Hepatocyte (in vitro differentiated cells): ENCODE measurements at regions not wholly inside any gene's neighbourhood (a gene's known extent, or its start where the extent isn't known, plus 50 kb on each side); places are given as distances from the start of the nearest gene placed in this dataset.

Experiments
- DNase-seq: peaks from one replicate; pipeline ENCODE4 v3.0.0-alpha.2; 2016; ENCODE audit warnings: low spot score
- H2AFZ ChIP-seq: fragments of 200-600 bp; sonication (generic); 2 replicates; pipeline ENCODE4 v1.6.0; 2016; ENCODE audit warnings: antibody characterized with exemption, mild to moderate bottlenecking
- H3K27ac ChIP-seq: fragments of 200-600 bp; sonication (generic); 2 replicates; pipeline ENCODE4 v1.5.1; 2016; ENCODE audit warnings: mild to moderate bottlenecking
- H3K27me3 ChIP-seq: fragments of 200-600 bp; sonication (generic); 2 replicates; pipeline ENCODE4 v1.6.1; 2016
- H3K36me3 ChIP-seq: fragments of 200-600 bp; sonication (generic); replicated peaks from 2 replicates; pipeline ENCODE4 v1.5.1; 2016; ENCODE audit warnings: low read depth; ENCODE audit not compliant: insufficient read depth
- H3K4me1 ChIP-seq: fragments of 200-600 bp; sonication (generic); 2 replicates; pipeline ENCODE4 v1.5.1; 2016; ENCODE audit warnings: mild to moderate bottlenecking, moderate library complexity; ENCODE audit not compliant: insufficient read depth
- H3K4me2 ChIP-seq: fragments of 200-600 bp; sonication (generic); 2 replicates; pipeline ENCODE4 v1.6.0; 2016
- H3K4me3 ChIP-seq: fragments of 200-600 bp; sonication (generic); 2 replicates; pipeline ENCODE4 v1.5.1; 2016; ENCODE audit warnings: mild to moderate bottlenecking
- H3K79me2 ChIP-seq: fragments of 200-600 bp; sonication (generic); 2 replicates; pipeline ENCODE4 v1.6.0; 2017; ENCODE audit warnings: mild to moderate bottlenecking
- H3K9me2 ChIP-seq: fragments of 200-600 bp; sonication (generic); replicated peaks from 2 replicates; pipeline ENCODE4 v1.6.0; 2017; ENCODE audit warnings: mild to moderate bottlenecking; ENCODE audit not compliant: insufficient read depth
- H3K9me3 ChIP-seq: fragments of 200-600 bp; sonication (generic); 2 replicates; pipeline ENCODE4 v1.5.1; 2016; ENCODE audit warnings: low read depth, mild to moderate bottlenecking
- H4K20me1 ChIP-seq: fragments of 200-600 bp; sonication (generic); 2 replicates; pipeline ENCODE4 v1.6.0; 2016; ENCODE audit warnings: mild to moderate bottlenecking; ENCODE audit not compliant: insufficient read depth, poor library complexity, severe bottlenecking
- EZH2 ChIP-seq: fragments of 200-600 bp; sonication (generic); IDR thresholded peaks from 2 replicates; pipeline ENCODE4 v1.6.1; 2016; ENCODE audit warnings: antibody characterized with exemption, mild to moderate bottlenecking, borderline replicate concordance
- EZH2phosphoT487 ChIP-seq: fragments of 200-600 bp; sonication (generic); IDR thresholded peaks from one replicate; pipeline ENCODE4 v1.6.1; 2018; ENCODE audit warnings: antibody characterized with exemption, mild to moderate bottlenecking, low read depth, moderate library complexity; ENCODE audit not compliant: unreplicated experiment, severe bottlenecking
- WGBS: methylation state at CpG from one replicate; pipeline ENCODE4 v1.1.6; 2016; ENCODE audit warnings: low lambda C conversion rate; ENCODE audit errors: missing lambda C conversion rate; 5-methylcytosine and 5-hydroxymethylcytosine counted together
- TF ChIP-seq, protein P1 (sequence below): fragments of 200-600 bp; sonication (generic); IDR thresholded peaks from 2 replicates; pipeline ENCODE4 v1.5.1; 2016; ENCODE audit warnings: antibody characterized with exemption, mild to moderate bottlenecking; ENCODE audit not compliant: poor library complexity

DNA sequence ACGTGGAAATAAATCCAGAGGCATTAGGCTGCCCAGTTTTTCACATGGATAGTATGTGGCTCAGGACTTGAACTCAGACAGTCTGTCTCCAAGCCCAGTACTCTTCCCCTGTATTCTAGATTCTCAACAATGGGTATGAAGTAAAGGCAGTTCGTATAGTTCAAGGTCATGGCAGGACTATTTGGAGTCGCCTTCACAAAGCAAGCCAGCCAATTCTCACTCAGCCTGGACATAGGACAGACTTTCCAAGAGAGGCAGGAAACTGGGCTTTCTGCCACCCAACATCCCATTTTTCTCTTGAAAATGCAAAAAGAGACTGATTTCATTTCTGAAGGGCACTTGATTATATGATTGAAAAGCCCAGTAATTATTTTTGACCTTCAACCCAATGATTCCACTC lies 111.0 kb downstream of the EDN1 start:
- no peaks in the 10 kb centered on the region for H3K4me1 ChIP-seq
- H3K9me3 ChIP-seq, result no peaks in the 10 kb centered on the region
- H3K27ac ChIP-seq, result no peak overlapping the region
- no peaks in the 10 kb centered on the region for H3K27me3 ChIP-seq
- 84% methylated on average over 3 of the region's 3 CpGs for WGBS
- TF ChIP-seq, protein P1, sequence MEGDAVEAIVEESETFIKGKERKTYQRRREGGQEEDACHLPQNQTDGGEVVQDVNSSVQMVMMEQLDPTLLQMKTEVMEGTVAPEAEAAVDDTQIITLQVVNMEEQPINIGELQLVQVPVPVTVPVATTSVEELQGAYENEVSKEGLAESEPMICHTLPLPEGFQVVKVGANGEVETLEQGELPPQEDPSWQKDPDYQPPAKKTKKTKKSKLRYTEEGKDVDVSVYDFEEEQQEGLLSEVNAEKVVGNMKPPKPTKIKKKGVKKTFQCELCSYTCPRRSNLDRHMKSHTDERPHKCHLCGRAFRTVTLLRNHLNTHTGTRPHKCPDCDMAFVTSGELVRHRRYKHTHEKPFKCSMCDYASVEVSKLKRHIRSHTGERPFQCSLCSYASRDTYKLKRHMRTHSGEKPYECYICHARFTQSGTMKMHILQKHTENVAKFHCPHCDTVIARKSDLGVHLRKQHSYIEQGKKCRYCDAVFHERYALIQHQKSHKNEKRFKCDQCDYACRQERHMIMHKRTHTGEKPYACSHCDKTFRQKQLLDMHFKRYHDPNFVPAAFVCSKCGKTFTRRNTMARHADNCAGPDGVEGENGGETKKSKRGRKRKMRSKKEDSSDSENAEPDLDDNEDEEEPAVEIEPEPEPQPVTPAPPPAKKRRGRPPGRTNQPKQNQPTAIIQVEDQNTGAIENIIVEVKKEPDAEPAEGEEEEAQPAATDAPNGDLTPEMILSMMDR, result no peak
- no peak for TF ChIP-seq EZH2
- TF ChIP-seq EZH2phosphoT487, result no peak
- no peak for DNase-seq
- no peak overlapping the region for H3K4me2 ChIP-seq
- H2AFZ ChIP-seq, result no peak overlapping the region
- no peaks in the 10 kb centered on the region for H3K9me2 ChIP-seq
- no peaks in the 10 kb centered on the region for H3K79me2 ChIP-seq
- H3K36me3 ChIP-seq, result no peaks in the 10 kb centered on the region
- no peaks in the 10 kb centered on the region for H4K20me1 ChIP-seq
- H3K4me3 ChIP-seq, result no peak overlapping the region

DNA sequence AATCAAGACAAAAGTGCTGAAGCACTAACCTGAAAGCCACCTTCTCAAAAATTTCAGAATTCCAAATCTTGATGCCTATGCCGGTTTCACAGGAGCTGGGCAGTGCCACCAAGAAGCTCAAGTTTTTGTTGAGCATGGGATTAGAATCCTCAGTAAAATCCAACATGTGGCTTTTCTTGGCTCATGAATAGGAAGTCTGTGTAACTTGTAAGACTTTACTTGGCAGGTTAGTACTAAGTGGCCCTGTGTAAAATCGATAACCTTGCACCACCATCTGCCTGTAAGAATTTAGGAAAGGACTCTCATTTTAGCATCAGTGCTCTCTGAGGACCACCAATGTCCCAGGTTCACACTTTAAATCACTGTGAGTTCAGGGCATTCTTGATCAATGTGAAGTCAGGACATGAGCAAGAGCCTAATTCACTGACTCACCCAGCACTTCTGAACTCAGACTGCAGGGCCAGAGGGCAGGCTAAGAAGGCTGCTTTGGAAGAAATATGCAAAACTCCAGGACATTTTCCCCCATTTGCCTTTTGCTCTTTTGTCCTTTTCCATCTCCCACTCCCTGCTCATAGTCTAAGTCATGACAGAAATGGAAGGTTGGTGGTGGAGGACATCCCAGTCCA lies 113.2 kb downstream of the EDN1 start:
- H3K79me2 ChIP-seq, result no peaks in the 10 kb centered on the region
- H3K4me2 ChIP-seq, result no peak overlapping the region
- no peak overlapping the region for H3K27ac ChIP-seq
- H3K4me3 ChIP-seq, result no peak overlapping the region
- H3K27me3 ChIP-seq, result no peaks in the 10 kb centered on the region
- H3K36me3 ChIP-seq, result no peaks in the 10 kb centered on the region
- DNase-seq, result no peak
- TF ChIP-seq, protein P1, result no peak
- TF ChIP-seq EZH2 (no peak), EZH2phosphoT487 (no peak)
- no peak overlapping the region for H2AFZ ChIP-seq
- no peaks in the 10 kb centered on the region for H3K4me1 ChIP-seq
- no peaks in the 10 kb centered on the region for H4K20me1 ChIP-seq
- WGBS, result 95% methylated on average over 2 of the region's 2 CpGs
- H3K9me3 ChIP-seq, result no peaks in the 10 kb centered on the region
- no peaks in the 10 kb centered on the region for H3K9me2 ChIP-seq

DNA sequence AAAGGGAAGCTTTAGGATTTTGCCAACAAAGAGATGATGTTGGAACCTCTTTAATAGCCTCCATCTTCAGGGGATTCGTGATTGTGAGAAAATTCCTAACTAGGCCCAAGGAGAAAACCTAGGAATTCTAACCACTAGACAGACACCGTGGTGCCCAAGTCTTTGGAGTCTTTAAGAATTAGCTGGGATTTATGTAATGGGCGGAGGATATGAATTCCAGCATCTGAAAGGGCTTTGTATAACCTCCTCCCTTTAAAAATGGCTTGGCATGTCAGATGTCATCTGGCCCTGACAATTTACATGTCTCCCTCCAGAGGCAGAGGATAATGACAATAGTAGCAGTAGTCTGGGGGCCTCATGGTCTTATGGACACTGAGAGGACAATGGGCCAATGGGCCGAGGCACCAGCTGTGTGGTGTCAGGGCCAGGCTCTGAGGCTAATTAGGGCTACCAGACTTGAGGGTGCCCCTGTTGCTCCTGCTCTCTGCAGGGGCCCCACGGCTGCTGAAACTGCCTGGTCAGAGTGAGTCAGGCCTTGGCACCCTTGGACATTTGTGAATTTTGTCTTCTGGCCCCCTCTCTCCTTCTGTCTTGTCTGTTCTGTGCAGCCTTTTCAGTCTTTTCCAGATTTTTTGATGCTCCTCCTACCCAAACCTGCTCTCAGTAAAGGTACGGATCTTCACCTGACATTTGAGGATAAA lies 113.9 kb downstream of the EDN1 start:
- no peak overlapping the region for H2AFZ ChIP-seq
- no peak overlapping the region for H3K4me2 ChIP-seq
- DNase-seq, result no peak
- H3K4me3 ChIP-seq, result no peak overlapping the region
- H3K9me3 ChIP-seq, result no peaks in the 10 kb centered on the region
- H3K36me3 ChIP-seq, result no peaks in the 10 kb centered on the region
- H3K79me2 ChIP-seq, result no peaks in the 10 kb centered on the region
- H3K27me3 ChIP-seq, result no peaks in the 10 kb centered on the region
- H3K27ac ChIP-seq, result no peak overlapping the region
- H4K20me1 ChIP-seq, result no peaks in the 10 kb centered on the region
- no peaks in the 10 kb centered on the region for H3K4me1 ChIP-seq
- no peaks in the 10 kb centered on the region for H3K9me2 ChIP-seq
- WGBS, result 85% methylated on average over 6 of the region's 6 CpGs
- TF ChIP-seq EZH2phosphoT487, result no peak
- TF ChIP-seq, protein P1, result no peak
- TF ChIP-seq EZH2, result no peak
